ENCODE measurements at regions not wholly inside any gene's neighbourhood (a gene's known extent, or its start where the extent isn't known, plus 50 kb on each side); places are given as distances from the start of the nearest gene placed in this dataset.

GRCh38 chr2:163541943-163542342, 193.9 kb downstream of the FIGN start:
- no peak overlapping the region for H3K4me3 ChIP-seq (ENCODE audit: low read length)
- no peaks in the 10 kb centered on the region for H3K9me3 ChIP-seq (ENCODE audit: low read length)
- H3K36me3 ChIP-seq (ENCODE audit: insufficient read depth, low read length) = no peaks in the 10 kb centered on the region
- no peaks in the 10 kb centered on the region for H3K27me3 ChIP-seq (ENCODE audit: insufficient read depth, low read length)
- H2AFZ ChIP-seq (ENCODE audit: low read depth, low read length) = no peak overlapping the region
- H3K4me1 ChIP-seq (ENCODE audit: insufficient read depth, low read length) = no peaks in the 10 kb centered on the region

GRCh38 chr2:163541495-163541894, 194.3 kb downstream of the FIGN start:
- no peaks in the 10 kb centered on the region for H3K27me3 ChIP-seq (ENCODE audit: insufficient read depth, low read length)
- H3K4me3 ChIP-seq (ENCODE audit: low read length) = no peak overlapping the region
- H2AFZ ChIP-seq (ENCODE audit: low read depth, low read length) = no peak overlapping the region
- no peaks in the 10 kb centered on the region for H3K36me3 ChIP-seq (ENCODE audit: insufficient read depth, low read length)
- H3K4me1 ChIP-seq (ENCODE audit: insufficient read depth, low read length) = no peaks in the 10 kb centered on the region
- no peaks in the 10 kb centered on the region for H3K9me3 ChIP-seq (ENCODE audit: low read length)

DNA sequence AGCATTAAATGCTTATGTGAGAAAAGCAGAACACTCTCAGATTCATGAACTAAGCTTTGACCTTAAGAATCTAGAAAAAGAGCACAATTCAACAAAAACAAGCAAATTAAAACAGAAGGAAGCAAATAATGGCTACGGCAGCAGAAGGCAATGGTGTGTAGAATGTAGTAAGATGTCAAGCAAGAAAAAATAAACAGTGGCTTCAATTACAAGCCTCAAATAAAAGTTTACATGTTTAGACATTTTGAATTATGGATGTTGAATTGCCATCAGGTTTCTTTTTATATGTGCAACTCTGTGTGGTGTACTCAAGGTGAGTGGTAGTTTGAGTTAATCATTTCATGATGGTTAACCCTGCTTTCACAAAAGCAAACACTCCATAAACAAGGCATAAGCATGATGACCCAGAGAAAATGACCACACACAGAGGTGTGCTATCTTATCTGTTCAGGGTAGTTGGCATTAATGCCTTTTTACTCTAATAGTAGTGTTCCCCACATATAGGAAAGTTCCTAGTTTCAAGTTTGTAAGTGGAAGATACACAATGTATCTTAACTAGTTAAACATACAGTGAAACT, 207.1 kb downstream of the FIGN start:
- no peaks in the 10 kb centered on the region for H3K27me3 ChIP-seq (ENCODE audit: insufficient read depth, low read length)
- no peak overlapping the region for H2AFZ ChIP-seq (ENCODE audit: low read depth, low read length)
- H3K36me3 ChIP-seq (ENCODE audit: insufficient read depth, low read length) = no peaks in the 10 kb centered on the region
- H3K4me3 ChIP-seq (ENCODE audit: low read length) = no peak overlapping the region
- no peaks in the 10 kb centered on the region for H3K9me3 ChIP-seq (ENCODE audit: low read length)
- H3K4me1 ChIP-seq (ENCODE audit: insufficient read depth, low read length) = no peaks in the 10 kb centered on the region

- Histone ChIP-seq H3K4me1 (ENCODE audit: insufficient read depth, low read length) (no peaks in the 10 kb centered on the region), H3K27me3 (ENCODE audit: insufficient read depth, low read length) (no peaks in the 10 kb centered on the region), H3K36me3 (ENCODE audit: insufficient read depth, low read length) (no peaks in the 10 kb centered on the region), H2AFZ (ENCODE audit: low read depth, low read length) (no peak overlapping the region), H3K9me3 (ENCODE audit: low read length) (no peaks in the 10 kb centered on the region), H3K4me3 (ENCODE audit: low read length) (no peak overlapping the region)
Observed at GRCh38 chr2:163527381-163527780, 208.4 kb downstream of the FIGN start.

GRCh38 chr2:163518762-163519161, 217.0 kb downstream of the FIGN start:
- Histone ChIP-seq H2AFZ (ENCODE audit: low read depth, low read length) (no peak overlapping the region), H3K4me3 (ENCODE audit: low read length) (no peak overlapping the region), H3K36me3 (ENCODE audit: insufficient read depth, low read length) (no peaks in the 10 kb centered on the region), H3K27me3 (ENCODE audit: insufficient read depth, low read length) (no peaks in the 10 kb centered on the region), H3K9me3 (ENCODE audit: low read length) (peaks cover 3% of the 10 kb centered on the region), H3K4me1 (ENCODE audit: insufficient read depth, low read length) (peaks cover 9% of the 10 kb centered on the region)

GRCh38 chr2:163515836-163516235, 220.0 kb downstream of the FIGN start:
- no peaks in the 10 kb centered on the region for H3K27me3 ChIP-seq (ENCODE audit: insufficient read depth, low read length)
- no peak overlapping the region for H2AFZ ChIP-seq (ENCODE audit: low read depth, low read length)
- peaks cover 9% of the 10 kb centered on the region for H3K4me1 ChIP-seq (ENCODE audit: insufficient read depth, low read length)
- no peak overlapping the region for H3K4me3 ChIP-seq (ENCODE audit: low read length)
- H3K36me3 ChIP-seq (ENCODE audit: insufficient read depth, low read length) = no peaks in the 10 kb centered on the region
- no peaks in the 10 kb centered on the region for H3K9me3 ChIP-seq (ENCODE audit: low read length)

GRCh38 chr2:163505281-163505680, 230.5 kb downstream of the FIGN start:
- Histone ChIP-seq H3K27me3 (ENCODE audit: insufficient read depth, low read length) (no peaks in the 10 kb centered on the region), H3K36me3 (ENCODE audit: insufficient read depth, low read length) (no peaks in the 10 kb centered on the region), H3K4me1 (ENCODE audit: insufficient read depth, low read length) (peaks cover 2% of the 10 kb centered on the region), H3K9me3 (ENCODE audit: low read length) (no peaks in the 10 kb centered on the region), H2AFZ (ENCODE audit: low read depth, low read length) (no peak overlapping the region), H3K4me3 (ENCODE audit: low read length) (no peak overlapping the region)

- H3K4me3 ChIP-seq (ENCODE audit: low read length) = no peak overlapping the region
- peaks cover 2% of the 10 kb centered on the region for H3K9me3 ChIP-seq (ENCODE audit: low read length)
- H3K36me3 ChIP-seq (ENCODE audit: insufficient read depth, low read length) = no peaks in the 10 kb centered on the region
- H3K27me3 ChIP-seq (ENCODE audit: insufficient read depth, low read length) = no peaks in the 10 kb centered on the region
- H2AFZ ChIP-seq (ENCODE audit: low read depth, low read length) = no peak overlapping the region
- no peaks in the 10 kb centered on the region for H3K4me1 ChIP-seq (ENCODE audit: insufficient read depth, low read length)
Observed at GRCh38 chr2:163493359-163494298, 242.2 kb downstream of the FIGN start.

DNA sequence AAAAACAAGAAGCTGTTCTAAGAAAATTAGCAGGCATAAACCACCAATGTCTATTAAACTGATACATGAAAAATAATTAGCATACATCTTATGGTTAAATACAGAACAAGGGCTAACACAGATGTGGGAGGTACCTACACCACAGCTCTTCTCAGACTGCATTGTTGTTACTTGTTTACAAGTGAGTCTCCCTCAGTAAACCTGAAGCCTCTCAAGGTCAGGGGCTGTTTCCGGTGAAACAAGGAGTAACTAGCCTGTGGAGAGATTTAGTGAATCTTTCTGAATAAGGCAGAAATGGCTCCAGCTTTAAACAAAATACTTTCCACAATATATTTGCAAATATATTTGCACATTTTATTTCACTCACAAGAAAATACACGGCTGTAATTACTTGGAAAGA, 244.0 kb downstream of the FIGN start:
- Histone ChIP-seq H2AFZ (ENCODE audit: low read depth, low read length) (no peak overlapping the region), H3K4me1 (ENCODE audit: insufficient read depth, low read length) (no peaks in the 10 kb centered on the region), H3K27me3 (ENCODE audit: insufficient read depth, low read length) (no peaks in the 10 kb centered on the region), H3K36me3 (ENCODE audit: insufficient read depth, low read length) (no peaks in the 10 kb centered on the region), H3K9me3 (ENCODE audit: low read length) (no peaks in the 10 kb centered on the region), H3K4me3 (ENCODE audit: low read length) (no peak overlapping the region)

DNA sequence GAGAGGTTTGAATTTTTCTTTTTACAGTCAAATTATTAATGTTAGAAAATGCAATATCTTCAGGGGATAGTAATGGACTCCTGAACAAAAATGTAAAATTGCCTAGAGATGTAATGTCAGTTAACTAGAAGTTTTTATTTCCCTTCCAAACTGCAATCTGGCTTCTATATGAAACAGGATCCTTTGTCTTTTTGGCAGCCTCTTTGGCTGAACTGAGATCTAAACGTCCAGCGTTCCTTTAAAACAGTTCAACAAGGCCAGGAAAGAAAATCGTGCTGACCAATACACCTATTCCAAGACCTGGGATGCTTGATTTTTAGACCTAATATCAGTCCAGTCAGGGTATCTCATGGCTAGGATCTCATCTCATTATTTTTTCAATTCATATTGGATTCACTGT, 245.5 kb downstream of the FIGN start:
- Histone ChIP-seq H3K4me1 (ENCODE audit: insufficient read depth, low read length) (no peaks in the 10 kb centered on the region), H3K27me3 (ENCODE audit: insufficient read depth, low read length) (no peaks in the 10 kb centered on the region), H3K9me3 (ENCODE audit: low read length) (no peaks in the 10 kb centered on the region), H3K4me3 (ENCODE audit: low read length) (no peak overlapping the region), H2AFZ (ENCODE audit: low read depth, low read length) (no peak overlapping the region), H3K36me3 (ENCODE audit: insufficient read depth, low read length) (no peaks in the 10 kb centered on the region)

- Histone ChIP-seq H3K27me3 (ENCODE audit: insufficient read depth, low read length) (no peaks in the 10 kb centered on the region), H2AFZ (ENCODE audit: low read depth, low read length) (no peak overlapping the region), H3K36me3 (ENCODE audit: insufficient read depth, low read length) (no peaks in the 10 kb centered on the region), H3K9me3 (ENCODE audit: low read length) (no peaks in the 10 kb centered on the region), H3K4me1 (ENCODE audit: insufficient read depth, low read length) (no peaks in the 10 kb centered on the region), H3K4me3 (ENCODE audit: low read length) (no peak overlapping the region)
Observed at GRCh38 chr2:163481515-163481914, 254.3 kb downstream of the FIGN start.

GRCh38 chr2:163479599-163479998, 256.2 kb downstream of the FIGN start:
- no peaks in the 10 kb centered on the region for H3K9me3 ChIP-seq (ENCODE audit: low read length)
- no peaks in the 10 kb centered on the region for H3K27me3 ChIP-seq (ENCODE audit: insufficient read depth, low read length)
- H3K4me1 ChIP-seq (ENCODE audit: insufficient read depth, low read length) = no peaks in the 10 kb centered on the region
- H2AFZ ChIP-seq (ENCODE audit: low read depth, low read length) = no peak overlapping the region
- no peaks in the 10 kb centered on the region for H3K36me3 ChIP-seq (ENCODE audit: insufficient read depth, low read length)
- no peak overlapping the region for H3K4me3 ChIP-seq (ENCODE audit: low read length)

- no peaks in the 10 kb centered on the region for H3K27me3 ChIP-seq (ENCODE audit: insufficient read depth, low read length)
- H3K9me3 ChIP-seq (ENCODE audit: low read length) = no peaks in the 10 kb centered on the region
- no peaks in the 10 kb centered on the region for H3K36me3 ChIP-seq (ENCODE audit: insufficient read depth, low read length)
- H3K4me3 ChIP-seq (ENCODE audit: low read length) = no peak overlapping the region
- H2AFZ ChIP-seq (ENCODE audit: low read depth, low read length) = no peak overlapping the region
- peaks cover 4% of the 10 kb centered on the region for H3K4me1 ChIP-seq (ENCODE audit: insufficient read depth, low read length)
Observed at GRCh38 chr2:163475815-163476214, 260.0 kb downstream of the FIGN start.

All from neuron (in vitro differentiated cells).